ENCODE measurements at regions not wholly inside any gene's neighbourhood (a gene's known extent, or its start where the extent isn't known, plus 50 kb on each side); places are given as distances from the start of the nearest gene placed in this dataset.
A peak's percentile ranks its signal among the peaks of the same experiment; 100 is the strongest.
"Not testable (repeated sequence)": the region's sequence is repeated elsewhere in the genome, so short reads cannot be mapped to it uniquely, and the experiment has no call there.

GRCh38 chr10:15432266-15432665 is 61.2 kb upstream of the FAM171A1 start:
- DNase-seq (ENCODE audit: low read depth, low spot score) = no peak
- no peak overlapping the region for H3K4me3 ChIP-seq (ENCODE audit: low read length)

GRCh38 chr10:15430969-15431771 is 60.1 kb upstream of the FAM171A1 start:
- no peak for DNase-seq (ENCODE audit: low read depth, low spot score)
- H3K4me3 ChIP-seq (ENCODE audit: low read length) = no peak overlapping the region

GRCh38 chr10:15428681-15429080 is 57.6 kb upstream of the FAM171A1 start:
- DNase-seq (ENCODE audit: low read depth, low spot score) = no peak
- H3K4me3 ChIP-seq (ENCODE audit: low read length) = no peak overlapping the region

DNA sequence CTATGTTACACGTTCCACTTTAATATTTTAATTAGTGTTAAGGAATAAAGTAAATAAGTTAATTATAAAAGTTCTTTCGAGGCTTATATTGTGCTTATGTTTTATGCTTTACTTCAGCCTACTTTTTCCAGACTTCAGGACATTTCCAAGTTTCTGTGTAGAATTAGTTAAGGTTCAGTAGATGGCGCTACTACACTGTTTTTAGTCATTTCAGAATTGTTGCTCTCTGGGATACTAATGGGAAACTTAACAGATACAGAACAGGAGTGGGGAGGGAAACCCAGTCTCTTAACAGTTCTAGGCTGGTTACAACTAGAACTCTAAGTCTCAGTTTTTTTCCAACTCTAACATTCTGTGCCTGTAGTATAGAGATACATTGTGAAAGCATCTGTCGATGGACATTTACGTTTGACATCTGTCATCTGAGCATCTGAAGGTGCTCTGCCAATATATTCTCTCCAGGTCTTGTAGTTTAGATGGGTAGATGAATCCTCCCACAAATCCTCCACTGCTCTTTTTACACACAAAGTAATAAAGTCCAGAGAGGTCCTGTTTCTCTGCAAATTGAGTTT is 56.8 kb upstream of the FAM171A1 start:
- peak; percentile 16 for DNase-seq (ENCODE audit: low read depth, low spot score)
- H3K4me3 ChIP-seq (ENCODE audit: low read length) = no peak overlapping the region

- H3K4me3 ChIP-seq (ENCODE audit: low read length) = no peak overlapping the region
- DNase-seq (ENCODE audit: low read depth, low spot score) = no peak
Observed at GRCh38 chr10:15426558-15426957, 55.5 kb upstream of the FAM171A1 start.

GRCh38 chr10:15426115-15426514 is 55.0 kb upstream of the FAM171A1 start:
- H3K4me3 ChIP-seq (ENCODE audit: low read length) = no peak overlapping the region
- no peak for DNase-seq (ENCODE audit: low read depth, low spot score)

GRCh38 chr10:15421875-15422274 is 50.8 kb upstream of the FAM171A1 start:
- not testable (repeated sequence) for H3K4me3 ChIP-seq (ENCODE audit: low read length); DNase-seq (ENCODE audit: low read depth, low spot score)

Measured in Jurkat, Clone E6-1 (cell line).